GM18951 (cell line): ENCODE measurements at regions not wholly inside any gene's neighbourhood (a gene's known extent, or its start where the extent isn't known, plus 50 kb on each side); places are given as distances from the start of the nearest gene placed in this dataset.
"Not testable (repeated sequence)": the region's sequence is repeated elsewhere in the genome, so short reads cannot be mapped to it uniquely, and the experiment has no call there.

ENCODE experiments used
- POLR2A ChIP-seq: IDR thresholded peaks from 4 replicates; pipeline ENCODE4 v1.6.1; 2011; ENCODE audit warnings: mild to moderate bottlenecking; ENCODE audit not compliant: insufficient read length, insufficient read depth; ENCODE audit errors: extremely low read depth
- in situ Hi-C: fragments of 300-500 bp; cut with MboI; formaldehyde crosslinking; loops from one replicate; pipeline ENCODE4 v1.12.0; 2022; ENCODE audit warnings: low sequenced_read_pairs, mixed read lengths, inconsistent platforms; ENCODE audit not compliant: unreplicated experiment

DNA sequence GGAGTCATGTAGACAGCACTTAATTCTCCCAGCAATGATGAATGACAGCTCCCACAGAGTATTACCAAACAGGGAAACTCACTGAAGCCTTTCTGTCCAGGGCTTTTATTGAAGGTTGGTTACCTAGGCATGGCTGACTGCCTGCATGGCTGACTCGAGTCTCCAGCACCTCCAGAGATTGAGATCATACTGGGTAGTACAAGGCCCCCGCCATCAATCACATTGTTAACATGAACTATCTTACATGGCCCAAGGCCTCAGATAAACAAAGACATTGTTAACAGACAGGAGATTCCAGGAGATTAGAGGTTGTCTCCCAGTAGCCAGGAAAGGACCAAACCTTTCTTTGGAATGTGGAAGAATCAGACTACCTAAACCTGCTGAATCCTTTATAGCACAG lies 128.3 kb upstream of the LSM14A start:
- no peak for TF ChIP-seq POLR2A
- in situ Hi-C loops = no loop called here

DNA sequence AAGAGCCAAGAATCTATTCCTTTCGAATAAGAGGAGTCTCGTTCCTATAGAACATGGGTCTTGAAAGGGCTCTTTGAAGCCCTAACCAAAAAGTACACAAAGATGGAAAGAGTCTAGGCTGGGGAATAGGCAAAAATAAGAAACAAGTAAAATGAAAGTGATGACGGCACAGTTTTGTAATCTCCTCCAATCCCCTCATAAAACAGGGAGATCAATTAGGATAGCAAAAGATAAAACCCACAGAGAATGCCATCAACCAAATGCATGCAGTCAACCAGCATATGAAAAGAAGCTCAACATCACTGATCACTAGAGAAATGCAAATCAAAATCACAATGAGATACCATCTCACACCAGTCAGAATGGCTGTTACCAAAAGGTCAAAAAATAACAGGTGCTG lies 122.4 kb upstream of the LSM14A start:
- in situ Hi-C loops = no loop called here
- no peak for TF ChIP-seq POLR2A

DNA sequence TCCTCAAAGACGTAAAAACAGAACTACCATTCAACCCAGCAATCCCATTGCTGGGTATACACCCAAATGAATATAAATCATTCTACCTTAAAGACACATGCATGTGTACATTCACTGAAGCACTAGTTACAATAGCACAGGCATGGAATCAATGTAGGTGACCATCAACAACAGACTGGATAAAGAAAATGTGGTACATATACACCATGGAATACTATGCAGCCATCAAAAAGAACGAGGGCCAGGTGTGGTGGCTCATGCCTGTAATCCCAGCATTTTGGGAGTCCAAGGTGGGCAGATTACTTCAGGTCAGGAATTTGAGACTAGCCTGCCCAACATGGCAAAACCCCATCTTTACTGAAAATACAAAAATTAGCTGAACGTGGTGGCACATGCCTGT lies 121.9 kb upstream of the LSM14A start:
- in situ Hi-C loops = not testable (repeated sequence)

DNA sequence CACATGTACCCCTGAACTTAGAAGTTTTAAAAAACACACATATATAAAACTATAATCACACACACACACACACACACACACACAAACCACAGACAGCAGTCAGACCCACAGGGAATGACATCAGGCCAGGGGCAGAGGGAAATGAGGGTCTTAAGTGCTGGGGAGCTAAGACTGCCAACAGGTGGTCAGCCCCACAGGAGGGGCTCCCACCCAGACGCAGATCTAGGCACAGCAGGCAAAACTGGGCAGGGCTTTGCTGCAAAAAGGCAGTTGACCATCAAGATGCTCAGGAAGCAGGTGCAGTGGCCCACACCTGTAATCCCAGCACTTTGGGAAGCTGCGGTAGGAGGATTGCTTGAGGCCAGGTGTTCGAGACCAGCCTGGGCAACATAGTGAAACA lies 121.0 kb upstream of the LSM14A start:
- in situ Hi-C loops = no loop called here
- no peak for TF ChIP-seq POLR2A

DNA sequence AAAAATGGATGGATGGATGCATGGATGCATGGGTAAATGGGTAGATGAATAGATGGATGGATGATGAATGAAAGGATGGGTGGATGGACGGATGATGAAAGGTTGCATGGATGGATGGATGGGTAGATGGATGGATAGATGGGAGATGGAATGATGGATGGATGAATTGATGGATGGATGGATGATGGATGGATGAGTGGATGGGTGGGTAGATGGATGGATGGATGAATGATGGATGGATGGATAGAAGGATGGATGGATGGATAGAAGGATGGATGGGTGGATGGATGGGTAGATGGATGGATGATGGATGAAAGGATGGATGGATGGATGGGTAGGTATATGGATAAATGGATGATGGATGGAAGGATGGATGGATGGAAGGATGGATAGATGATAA lies 115.1 kb upstream of the LSM14A start:
- in situ Hi-C loops = no loop called here

GRCh38 chr19:34066007-34066643 lies 106.2 kb upstream of the LSM14A start:
- in situ Hi-C loops = no loop called here
- no peak for TF ChIP-seq POLR2A

More for the DNA sequence above, 115.1 kb upstream of the LSM14A start:
- no peak for TF ChIP-seq POLR2A

DNA sequence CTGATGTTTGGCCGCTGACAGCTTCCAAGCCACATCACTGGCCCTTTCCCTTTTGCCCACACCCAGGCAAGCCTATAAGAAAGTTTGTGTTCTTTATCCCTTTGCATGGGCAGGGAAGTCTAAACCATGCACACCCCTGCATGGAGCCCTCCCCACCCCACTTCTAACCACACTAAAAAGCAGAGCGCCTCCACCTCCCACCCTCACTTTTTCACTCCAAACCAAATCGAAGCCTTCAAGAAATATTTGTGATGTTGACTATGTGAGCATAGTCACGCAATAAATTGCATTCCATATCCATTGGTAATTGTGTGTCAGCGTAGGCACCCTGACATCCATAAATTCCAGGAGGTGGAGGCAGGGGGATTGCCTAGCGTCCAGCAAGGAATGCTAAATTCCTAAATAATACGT lies 104.4 kb upstream of the LSM14A start:
- no peak for TF ChIP-seq POLR2A

DNA sequence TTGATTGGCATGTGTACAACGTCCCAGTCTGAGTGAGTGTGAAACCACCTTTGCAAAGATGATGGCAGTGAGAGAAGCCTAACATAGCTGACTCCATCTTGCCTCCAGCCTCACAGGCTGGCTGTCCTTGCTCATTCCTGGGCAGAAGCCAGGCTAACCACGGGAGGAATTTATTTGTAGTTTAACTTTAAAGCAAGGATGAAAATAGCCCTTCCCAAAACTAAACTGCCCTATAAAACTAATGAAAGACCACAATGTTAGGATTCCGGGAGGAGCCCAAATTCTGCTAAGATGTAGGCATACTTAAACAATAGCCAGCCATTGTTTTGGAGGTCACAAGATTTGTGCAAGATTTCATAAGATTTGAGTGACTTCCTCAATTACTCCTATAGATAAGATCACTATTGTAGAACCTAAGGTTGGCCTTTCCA lies 96.6 kb upstream of the LSM14A start:
- TF ChIP-seq POLR2A = no peak
- in situ Hi-C loops = no loop called here

More for the DNA sequence above, 104.4 kb upstream of the LSM14A start:
- in situ Hi-C loops = no loop called here

DNA sequence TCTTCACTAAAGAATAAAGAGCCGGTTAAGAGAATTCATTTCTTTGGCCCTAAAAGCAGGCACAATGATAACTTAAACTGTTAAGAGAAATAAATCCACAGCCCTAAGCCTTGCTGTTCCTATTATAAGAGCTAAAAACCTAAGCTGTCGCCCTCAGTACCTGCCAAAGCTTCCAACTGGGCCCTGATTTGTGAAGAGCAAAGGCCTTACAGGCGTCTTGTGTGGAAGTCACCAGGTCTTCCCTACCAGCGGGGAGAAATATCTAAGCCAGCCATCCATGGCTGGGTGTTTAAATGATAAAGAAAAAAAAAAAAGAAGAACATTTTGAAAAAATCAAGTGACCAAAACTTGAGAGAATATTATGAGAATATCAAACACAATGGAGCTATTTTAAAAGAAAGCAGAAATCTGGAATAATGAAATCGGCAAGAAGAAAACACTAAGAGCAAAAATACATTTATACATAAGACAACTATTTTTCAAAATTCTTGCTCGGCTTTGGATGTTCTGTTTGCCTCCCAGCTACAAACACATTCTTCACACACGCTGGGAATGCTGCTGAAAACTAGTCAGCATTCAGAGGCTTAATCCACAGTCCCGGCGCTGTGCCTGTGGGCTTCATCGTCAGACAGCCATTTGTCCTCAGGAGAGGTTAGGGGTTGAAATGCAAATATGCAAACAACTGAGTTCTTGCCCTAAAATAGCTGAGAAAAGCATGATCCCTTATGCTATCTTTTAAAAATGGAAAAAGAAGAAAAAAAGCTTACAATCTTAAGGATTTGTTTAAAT lies 89.8 kb upstream of the LSM14A start:
- no peak for TF ChIP-seq POLR2A

GRCh38 chr19:34084396-34085145 lies 87.7 kb upstream of the LSM14A start:
- in situ Hi-C loops = no loop called here
- no peak for TF ChIP-seq POLR2A

More for the DNA sequence above, 89.8 kb upstream of the LSM14A start:
- in situ Hi-C loops = no loop called here

DNA sequence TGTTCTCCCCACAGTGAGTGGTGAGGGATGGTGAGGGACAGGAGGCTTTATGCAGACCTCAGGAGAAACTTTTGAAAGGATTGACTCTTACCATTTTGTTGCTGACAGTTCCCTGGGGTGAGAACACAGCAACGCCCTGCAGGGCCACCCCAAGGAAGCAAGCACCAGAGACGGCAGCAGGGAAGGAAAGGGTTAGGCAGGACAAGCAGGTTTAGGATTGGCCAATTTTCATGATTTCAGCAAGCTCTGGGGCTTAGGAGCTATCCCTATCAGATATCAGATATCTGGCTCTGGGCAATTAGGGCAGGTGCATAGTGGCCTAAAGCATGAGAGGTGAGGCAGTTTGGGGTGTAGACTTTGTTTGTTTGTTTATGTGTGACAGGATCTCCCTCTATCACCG lies 87.0 kb upstream of the LSM14A start:
- TF ChIP-seq POLR2A = no peak
- in situ Hi-C loops = no loop called here

DNA sequence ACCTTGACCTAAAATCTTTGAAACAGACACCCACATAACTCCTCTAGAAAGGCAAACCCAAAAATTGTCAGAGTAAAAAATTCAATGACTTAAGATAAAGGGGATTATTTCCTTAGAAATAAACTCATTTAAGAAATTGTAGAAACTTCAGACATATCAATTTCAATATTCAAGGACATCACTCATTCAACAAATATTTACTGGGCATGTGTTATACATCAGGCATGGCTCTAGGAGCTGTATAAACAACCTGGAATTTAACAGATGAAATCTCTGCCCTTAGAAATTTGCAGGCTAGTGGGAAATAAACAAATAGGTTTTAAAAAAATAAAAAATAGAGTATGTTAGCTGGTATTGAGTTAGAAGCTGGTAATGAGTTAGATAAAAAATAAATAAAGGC lies 84.0 kb upstream of the LSM14A start:
- in situ Hi-C loops = no loop called here
- no peak for TF ChIP-seq POLR2A

GRCh38 chr19:34089566-34089965 lies 82.7 kb upstream of the LSM14A start:
- no peak for TF ChIP-seq POLR2A
- in situ Hi-C loops = no loop called here

DNA sequence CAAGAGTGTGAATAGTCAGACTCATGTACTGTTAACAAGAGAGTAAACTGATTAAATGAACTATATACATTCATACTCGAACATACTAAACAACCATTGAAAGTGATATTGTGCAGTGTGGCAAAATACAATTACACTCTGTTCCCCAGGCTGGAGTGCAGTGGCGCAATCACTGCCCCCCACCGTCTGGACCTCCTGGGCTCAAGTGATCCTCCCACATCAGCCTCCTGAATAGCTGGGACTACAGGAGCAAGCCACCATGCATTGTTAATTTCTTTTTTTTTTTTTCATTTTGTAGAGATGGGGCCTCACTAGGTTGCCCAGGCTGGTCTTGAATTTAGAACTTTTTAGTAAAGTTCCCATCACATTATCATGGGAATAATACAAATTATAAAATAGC lies 77.3 kb upstream of the LSM14A start:
- in situ Hi-C loops = loop anchor here (10.0 kb wide), 1 partner anchor 320 kb away; no protein-coding TSS in a partner anchor
- TF ChIP-seq POLR2A = no peak

GRCh38 chr19:34095411-34095810 lies 76.9 kb upstream of the LSM14A start:
- in situ Hi-C loops = loop anchor here (10.0 kb wide), 1 partner anchor 321 kb away; no protein-coding TSS in a partner anchor
